ENCODE measurements at regions not wholly inside any gene's neighbourhood (a gene's known extent, or its start where the extent isn't known, plus 50 kb on each side); places are given as distances from the start of the nearest gene placed in this dataset.

DNA sequence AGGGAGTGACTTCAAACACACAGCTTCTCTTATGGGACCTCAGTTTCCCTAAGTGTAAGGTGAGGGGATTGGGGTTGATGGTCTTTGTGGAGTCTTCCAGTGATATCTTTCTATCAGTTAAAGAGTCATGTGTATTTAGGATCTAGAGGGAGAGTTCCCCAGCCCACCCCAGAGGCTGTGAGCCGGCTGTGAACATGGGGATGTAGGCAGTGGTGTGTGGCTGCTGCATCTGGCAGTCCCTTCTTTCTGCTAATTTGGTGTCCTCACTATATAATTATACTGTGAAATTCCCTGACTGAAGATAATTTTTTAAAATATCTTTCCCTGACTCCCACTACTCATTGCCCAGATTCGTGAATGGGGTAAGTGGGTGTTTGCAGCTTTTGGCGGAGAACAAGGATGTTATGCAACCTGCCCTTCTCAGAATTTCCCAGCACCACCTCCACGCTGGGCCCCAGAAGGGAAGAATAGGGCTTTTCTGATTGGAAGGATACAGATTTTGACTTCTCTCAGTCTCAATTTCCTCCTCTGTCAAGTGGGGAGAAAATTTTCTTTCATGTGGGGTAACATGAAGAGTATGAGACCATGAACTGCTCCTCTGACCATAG lies 79.0 kb upstream of the RASGRF1 start:
- Mint-ChIP-seq H3K4me3 (no peak overlapping the region), H3K9me3 (no peaks in the 10 kb centered on the region), H3K27me3 (peaks cover 26% of the 10 kb centered on the region), H3K36me3 (ENCODE audit: low read depth) (no peaks in the 10 kb centered on the region), H3K27ac (no peak overlapping the region), H3K4me1 (ENCODE audit: low read depth) (no peaks in the 10 kb centered on the region)
- DNase-seq (no peak), ATAC-seq (no peak)
- TF ChIP-seq, protein P1, sequence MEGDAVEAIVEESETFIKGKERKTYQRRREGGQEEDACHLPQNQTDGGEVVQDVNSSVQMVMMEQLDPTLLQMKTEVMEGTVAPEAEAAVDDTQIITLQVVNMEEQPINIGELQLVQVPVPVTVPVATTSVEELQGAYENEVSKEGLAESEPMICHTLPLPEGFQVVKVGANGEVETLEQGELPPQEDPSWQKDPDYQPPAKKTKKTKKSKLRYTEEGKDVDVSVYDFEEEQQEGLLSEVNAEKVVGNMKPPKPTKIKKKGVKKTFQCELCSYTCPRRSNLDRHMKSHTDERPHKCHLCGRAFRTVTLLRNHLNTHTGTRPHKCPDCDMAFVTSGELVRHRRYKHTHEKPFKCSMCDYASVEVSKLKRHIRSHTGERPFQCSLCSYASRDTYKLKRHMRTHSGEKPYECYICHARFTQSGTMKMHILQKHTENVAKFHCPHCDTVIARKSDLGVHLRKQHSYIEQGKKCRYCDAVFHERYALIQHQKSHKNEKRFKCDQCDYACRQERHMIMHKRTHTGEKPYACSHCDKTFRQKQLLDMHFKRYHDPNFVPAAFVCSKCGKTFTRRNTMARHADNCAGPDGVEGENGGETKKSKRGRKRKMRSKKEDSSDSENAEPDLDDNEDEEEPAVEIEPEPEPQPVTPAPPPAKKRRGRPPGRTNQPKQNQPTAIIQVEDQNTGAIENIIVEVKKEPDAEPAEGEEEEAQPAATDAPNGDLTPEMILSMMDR (IDR thresholded peaks at IDR 0.05), result no peak
- POLR2A ChIA-PET, result interaction anchor here (0.9 kb wide), 1 partner anchor 290 kb away, joined by 3 read pairs; no protein-coding TSS in a partner anchor
- intact Hi-C loops (cut with micrococcal nuclease), result no loop called here
- CTCF ChIA-PET, result interaction anchor here (1.9 kb wide), 1 partner anchor 15 kb away, joined by 7 read pairs; no protein-coding TSS in a partner anchor

DNA sequence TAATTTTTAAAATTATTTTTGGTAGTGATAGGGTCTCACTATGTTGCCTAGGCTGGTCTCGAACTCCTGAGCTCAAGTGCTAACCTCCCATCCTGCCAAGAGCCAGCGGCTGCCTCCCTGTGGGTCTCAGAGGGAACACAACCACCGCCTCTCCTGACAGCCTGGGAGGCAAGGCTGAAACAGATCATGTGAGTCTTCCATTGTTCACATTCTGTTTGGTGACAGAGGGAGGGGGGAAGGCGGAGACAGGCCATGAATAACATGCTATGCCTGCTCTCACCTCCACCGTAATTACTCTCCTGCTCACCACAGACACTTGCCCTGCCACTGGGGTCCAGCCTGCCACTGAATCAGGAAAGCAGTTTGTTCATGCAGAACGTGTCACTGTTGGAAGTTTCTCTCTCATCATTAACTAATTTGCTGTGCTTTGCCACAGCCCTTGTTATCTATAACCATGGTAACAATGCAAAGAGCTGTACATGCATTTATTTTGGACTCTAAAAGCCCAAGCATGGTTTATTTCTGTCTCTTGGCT lies 78.4 kb upstream of the RASGRF1 start:
- Mint-ChIP-seq H3K27ac (no peak overlapping the region), H3K9me3 (no peaks in the 10 kb centered on the region), H3K4me1 (ENCODE audit: low read depth) (no peaks in the 10 kb centered on the region), H3K36me3 (ENCODE audit: low read depth) (no peaks in the 10 kb centered on the region), H3K27me3 (peaks cover 33% of the 10 kb centered on the region), H3K4me3 (no peak overlapping the region)
- ChIA-PET CTCF (interaction anchor here (1.9 kb wide), 1 partner anchor 16 kb away, joined by 7 read pairs; no protein-coding TSS in a partner anchor), POLR2A (interaction anchor here (0.9 kb wide), 1 partner anchor 289 kb away, joined by 3 read pairs; no protein-coding TSS in a partner anchor)
- TF ChIP-seq, protein P1 (IDR thresholded peaks at IDR 0.05), result no peak
- intact Hi-C loops (cut with micrococcal nuclease), result no loop called here
- ATAC-seq (peak; percentile 13), DNase-seq (no peak)

DNA sequence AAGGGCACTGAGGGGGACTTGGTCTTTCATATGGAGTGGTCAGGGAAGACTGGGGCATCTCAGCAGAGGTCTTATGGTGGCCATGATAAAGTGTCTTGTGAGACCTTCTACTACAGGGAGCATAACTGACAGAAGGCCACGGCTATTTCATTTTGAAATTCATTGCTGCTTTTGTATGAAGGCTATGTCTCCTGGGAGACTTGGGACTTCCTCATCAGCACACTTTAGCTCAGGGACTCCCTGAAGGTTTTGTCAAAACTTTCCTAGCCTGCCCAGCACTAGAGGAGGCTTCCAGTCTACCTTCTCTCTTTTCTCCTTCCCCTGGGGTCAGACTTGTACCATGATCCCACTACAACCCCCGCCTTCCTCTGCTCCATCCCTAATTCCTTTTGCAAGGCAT lies 77.2 kb upstream of the RASGRF1 start:
- Mint-ChIP-seq H3K36me3 (ENCODE audit: low read depth) (no peaks in the 10 kb centered on the region), H3K27ac (no peak overlapping the region), H3K27me3 (peaks cover 34% of the 10 kb centered on the region), H3K4me3 (no peak overlapping the region), H3K4me1 (ENCODE audit: low read depth) (no peaks in the 10 kb centered on the region), H3K9me3 (no peaks in the 10 kb centered on the region)
- CTCF ChIA-PET, result no interaction called here
- intact Hi-C loops (cut with micrococcal nuclease), result no loop called here
- ATAC-seq, result no peak
- TF ChIP-seq, protein P1 (IDR thresholded peaks at IDR 0.05), result no peak
- POLR2A ChIA-PET, result no interaction called here
- DNase-seq, result no peak

DNA sequence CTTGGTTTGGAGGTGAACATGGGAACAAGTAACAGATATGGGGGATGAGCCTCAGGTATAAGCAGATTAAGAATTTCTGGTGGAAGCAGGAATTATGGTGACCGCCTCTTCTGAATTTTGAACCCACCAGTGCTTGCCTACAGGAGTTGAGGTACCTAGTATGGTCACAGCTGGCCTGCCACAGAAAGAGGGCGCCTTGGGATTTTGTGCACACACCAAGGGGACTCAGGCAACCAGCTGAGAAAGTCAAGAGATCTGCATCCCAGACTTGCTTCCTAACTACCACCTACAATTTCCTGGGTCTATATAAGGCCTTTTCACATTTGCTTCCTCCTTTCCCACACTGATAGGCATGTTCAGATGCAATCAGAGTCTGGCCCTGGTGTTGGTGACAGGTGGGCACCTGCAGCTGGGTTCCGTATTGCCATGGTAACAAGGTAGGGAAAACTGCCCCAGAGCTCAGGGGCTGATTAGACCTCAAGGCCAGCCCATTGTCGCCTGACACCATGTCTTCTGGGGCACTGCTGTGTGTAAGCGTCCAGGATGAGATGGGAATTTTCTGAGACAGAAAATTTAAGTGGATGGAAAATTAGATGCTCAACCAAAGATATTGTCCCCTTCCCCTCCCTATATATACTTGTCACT lies 75.9 kb upstream of the RASGRF1 start:
- TF ChIP-seq, protein P1 (IDR thresholded peaks at IDR 0.05), result no peak
- no peaks in the 10 kb centered on the region for H3K4me1 Mint-ChIP-seq (ENCODE audit: low read depth)
- H3K9me3 Mint-ChIP-seq, result no peaks in the 10 kb centered on the region
- ChIA-PET POLR2A (interaction anchor here (1.2 kb wide), 1 partner anchor 12 kb away, joined by 4 read pairs; no protein-coding TSS in a partner anchor), CTCF (interaction anchor here (1.6 kb wide), 1 partner anchor 14 kb away, joined by 3 read pairs; no protein-coding TSS in a partner anchor)
- no peaks in the 10 kb centered on the region for H3K36me3 Mint-ChIP-seq (ENCODE audit: low read depth)
- DNase-seq, result no peak
- no peak overlapping the region for H3K27ac Mint-ChIP-seq
- no peak for ATAC-seq
- intact Hi-C loops (cut with micrococcal nuclease), result no loop called here
- no peak overlapping the region for H3K4me3 Mint-ChIP-seq
- peaks cover 31% of the 10 kb centered on the region for H3K27me3 Mint-ChIP-seq

DNA sequence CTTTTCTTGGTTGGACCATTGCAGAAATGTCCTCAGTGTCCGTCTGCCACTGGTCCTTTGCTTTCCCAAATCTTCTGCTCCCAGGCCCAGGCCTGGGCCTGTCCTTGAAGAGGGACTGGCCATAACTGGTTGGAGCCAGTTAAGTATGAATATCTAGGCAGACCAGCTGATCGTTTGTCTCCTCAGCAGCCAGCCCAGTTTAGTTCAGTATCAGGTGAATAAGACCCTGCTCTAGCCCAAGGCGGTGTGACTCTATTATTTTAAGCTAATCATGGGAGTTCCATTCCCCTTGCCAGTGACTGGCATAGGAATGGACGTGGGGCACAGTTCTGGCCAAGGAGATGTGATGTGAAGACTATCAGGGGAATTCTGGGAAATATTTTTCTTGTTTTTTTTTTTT lies 73.9 kb upstream of the RASGRF1 start:
- Mint-ChIP-seq H3K36me3 (ENCODE audit: low read depth) (no peaks in the 10 kb centered on the region), H3K4me3 (no peak overlapping the region), H3K27ac (no peak overlapping the region), H3K4me1 (ENCODE audit: low read depth) (no peaks in the 10 kb centered on the region), H3K27me3 (peaks cover 21% of the 10 kb centered on the region), H3K9me3 (no peaks in the 10 kb centered on the region)
- no peak for ATAC-seq
- ChIA-PET CTCF (no interaction called here), POLR2A (no interaction called here)
- intact Hi-C loops (cut with micrococcal nuclease), result no loop called here
- no peak for DNase-seq
- TF ChIP-seq, protein P1 (IDR thresholded peaks at IDR 0.05), result no peak

Data from activated CD8-positive, alpha-beta T cell treated with anti-CD3 and anti-CD28 coated beads for 36 hours (primary cell).